Kidney (tissue), 13 donors: ENCODE measurements at regions not wholly inside any gene's neighbourhood (a gene's known extent, or its start where the extent isn't known, plus 50 kb on each side); places are given as distances from the start of the nearest gene placed in this dataset.

ENCODE experiments used
- DNase-seq, 5 donors: peaks; one replicate each; pipeline ENCODE4 v3.0.0-alpha.2; 2013 to 2020
- FAIRE-seq: peaks from 2 replicates; lab custom pipeline; 2012; peaks lifted over from hg19 to GRCh38; lab: Jason Lieb, UNC
- H3K27ac ChIP-seq, 2 donors: one replicate each; pipeline ENCODE4 v1.7.0; 2013; ENCODE audit warnings: low read depth in 2 of 2, low read length in 2 of 2, inconsistent platforms in 1 of 2
- H3K27me3 ChIP-seq: one replicate; pipeline ENCODE4 v1.7.1; 2013; ENCODE audit warnings: low read length, inconsistent platforms; ENCODE audit not compliant: control insufficient read depth, insufficient read depth
- H3K36me3 ChIP-seq, 3 donors: one replicate each; pipeline versions ENCODE4 v1.7.0 to v1.7.1; 2013; ENCODE audit warnings: low read length in 3 of 3, control low read depth in 1 of 3, inconsistent platforms in 1 of 3; ENCODE audit not compliant: insufficient read depth in 3 of 3, control insufficient read depth in 2 of 3
- H3K4me1 ChIP-seq, 3 donors: one replicate each; pipeline versions ENCODE4 v1.7.0 to v1.7.1; 2013; ENCODE audit warnings: low read length in 3 of 3, inconsistent platforms in 1 of 3, low read depth in 1 of 3; ENCODE audit not compliant: control insufficient read depth in 2 of 3, insufficient read depth in 2 of 3
- H3K4me3 ChIP-seq, 3 donors: one replicate each; pipeline versions ENCODE4 v1.7.0 to v1.8.1; 2013; ENCODE audit warnings: low read length in 3 of 3, control low read depth in 1 of 3, inconsistent platforms in 1 of 3
- H3K9ac ChIP-seq, 3 donors: one replicate each; pipeline versions ENCODE4 v1.7.0 to v1.7.1; 2013; ENCODE audit warnings: low read length in 3 of 3, control low read depth in 1 of 3, inconsistent platforms in 1 of 3
- H3K9me3 ChIP-seq, 3 donors: one replicate each; pipeline versions ENCODE4 v1.7.0 to v1.7.1; 2013; ENCODE audit warnings: low read length in 3 of 3, control low read depth in 1 of 3, inconsistent platforms in 1 of 3; ENCODE audit not compliant: control insufficient read depth in 2 of 3, insufficient read depth in 1 of 3
- CTCF ChIP-seq: IDR thresholded peaks from 3 replicates; pipeline ENCODE4 v1.5.1; 2012; ENCODE audit warnings: mild to moderate bottlenecking, moderate library complexity, borderline replicate concordance; ENCODE audit not compliant: insufficient read depth; ENCODE audit errors: extremely low read depth
- intact Hi-C: fragments of 100-400 bp; cut with DNase I; formaldehyde crosslinking; loops from one replicate; pipeline ENCODE4 v1.11.1; 2022
- donor health status: control.
- donor health status: control.
- donor health status: control.
- donor health status: control.
- donor health status: control.
- donor health status: DM: yes; HTN: yes; CAD: no.
- donor health status: Normal renal cell carcinoma (clear cell type).

- Histone ChIP-seq H3K9ac (no peak overlapping the region), H3K27ac (no peak overlapping the region), H3K4me1 (no peaks in the 10 kb centered on the region), H3K36me3 (no peaks in the 10 kb centered on the region), H3K4me3 (no peak overlapping the region), H3K9me3 (peaks cover 0 to 3% (median 0%) of the 10 kb centered on the region in 3 donors), H3K27me3 (no peaks in the 10 kb centered on the region)
- no peak for TF ChIP-seq CTCF
- DNase-seq (no peak), FAIRE-seq (no peak)
- intact Hi-C loops: no loop called here
These were observed 74.5 kb downstream of the FOXF2 start for GRCh38 chr6:1463751-1464426.

- intact Hi-C loops: no loop called here
- Histone ChIP-seq H3K9me3 (peaks cover 0 to 3% (median 0%) of the 10 kb centered on the region in 3 donors), H3K27me3 (no peaks in the 10 kb centered on the region), H3K36me3 (no peaks in the 10 kb centered on the region), H3K9ac (no peak overlapping the region), H3K4me3 (no peak overlapping the region), H3K4me1 (no peaks in the 10 kb centered on the region), H3K27ac (no peak overlapping the region)
- no peak for DNase-seq
- no peak for FAIRE-seq
- no peak for TF ChIP-seq CTCF
These were observed 75.5 kb downstream of the FOXF2 start for GRCh38 chr6:1464781-1465370.

GRCh38 chr6:1468126-1468525 is 78.8 kb downstream of the FOXF2 start:
- Histone ChIP-seq H3K9me3 (no peaks in the 10 kb centered on the region), H3K27ac (no peak overlapping the region), H3K4me1 (no peaks in the 10 kb centered on the region), H3K27me3 (no peaks in the 10 kb centered on the region), H3K36me3 (no peaks in the 10 kb centered on the region), H3K4me3 (no peak overlapping the region), H3K9ac (no peak overlapping the region)
- DNase-seq (no peak), FAIRE-seq (no peak)
- intact Hi-C loops: no loop called here
- TF ChIP-seq CTCF: no peak
